ENCODE measurements at regions not wholly inside any gene's neighbourhood (a gene's known extent, or its start where the extent isn't known, plus 50 kb on each side); places are given as distances from the start of the nearest gene placed in this dataset.

- H3K4me3 Mint-ChIP-seq: no peak overlapping the region
- POLR2A ChIA-PET: no interaction called here
- no peaks in the 10 kb centered on the region for H3K9me3 Mint-ChIP-seq
- no peak overlapping the region for H3K27ac Mint-ChIP-seq
- H3K4me1 Mint-ChIP-seq: no peaks in the 10 kb centered on the region
- no peaks in the 10 kb centered on the region for H3K27me3 Mint-ChIP-seq
- CTCF ChIA-PET: no interaction called here
- DNase-seq: no peak
- no peaks in the 10 kb centered on the region for H3K36me3 Mint-ChIP-seq (ENCODE audit: low read depth)
These were observed 217.5 kb downstream of the VEGFC start for GRCh38 chr4:176575141-176575730.

GRCh38 chr4:176579226-176579625, 213.5 kb downstream of the VEGFC start:
- Mint-ChIP-seq H3K9me3 (no peaks in the 10 kb centered on the region), H3K4me3 (no peak overlapping the region)
- CTCF ChIA-PET: no interaction called here

GRCh38 chr4:176583278-176583677, 209.4 kb downstream of the VEGFC start:
- Mint-ChIP-seq H3K27ac (no peak overlapping the region), H3K4me3 (no peak overlapping the region), H3K27me3 (no peaks in the 10 kb centered on the region), H3K9me3 (no peaks in the 10 kb centered on the region), H3K36me3 (ENCODE audit: low read depth) (no peaks in the 10 kb centered on the region), H3K4me1 (no peaks in the 10 kb centered on the region)
- no peak for DNase-seq
- ChIA-PET CTCF (no interaction called here), POLR2A (no interaction called here)

More at GRCh38 chr4:176579226-176579625, 213.5 kb downstream of the VEGFC start:
- POLR2A ChIA-PET: no interaction called here
- Mint-ChIP-seq H3K36me3 (ENCODE audit: low read depth) (no peaks in the 10 kb centered on the region), H3K27me3 (no peaks in the 10 kb centered on the region), H3K27ac (no peak overlapping the region), H3K4me1 (no peaks in the 10 kb centered on the region)
- DNase-seq: no peak

- no peak overlapping the region for H3K27ac Mint-ChIP-seq
- CTCF ChIA-PET: no interaction called here
- H3K27me3 Mint-ChIP-seq: no peaks in the 10 kb centered on the region
- no peak overlapping the region for H3K4me3 Mint-ChIP-seq
- H3K9me3 Mint-ChIP-seq: no peaks in the 10 kb centered on the region
- no peaks in the 10 kb centered on the region for H3K36me3 Mint-ChIP-seq (ENCODE audit: low read depth)
- H3K4me1 Mint-ChIP-seq: no peaks in the 10 kb centered on the region
- no peak for DNase-seq
- POLR2A ChIA-PET: no interaction called here
These were observed 208.6 kb downstream of the VEGFC start for GRCh38 chr4:176584031-176584606.

- ChIA-PET POLR2A (no interaction called here), CTCF (no interaction called here)
- no peaks in the 10 kb centered on the region for H3K9me3 Mint-ChIP-seq
- DNase-seq: no peak
- no peaks in the 10 kb centered on the region for H3K27me3 Mint-ChIP-seq
- no peaks in the 10 kb centered on the region for H3K36me3 Mint-ChIP-seq (ENCODE audit: low read depth)
- no peak overlapping the region for H3K4me3 Mint-ChIP-seq
- H3K27ac Mint-ChIP-seq: no peak overlapping the region
- H3K4me1 Mint-ChIP-seq: no peaks in the 10 kb centered on the region
These were observed 204.8 kb downstream of the VEGFC start for GRCh38 chr4:176587920-176588319.

- no peak for DNase-seq
- H3K27ac Mint-ChIP-seq: no peak overlapping the region
- no peak overlapping the region for H3K4me3 Mint-ChIP-seq
- ChIA-PET CTCF (no interaction called here), POLR2A (no interaction called here)
- no peaks in the 10 kb centered on the region for H3K4me1 Mint-ChIP-seq
- no peaks in the 10 kb centered on the region for H3K27me3 Mint-ChIP-seq
- H3K9me3 Mint-ChIP-seq: no peaks in the 10 kb centered on the region
- H3K36me3 Mint-ChIP-seq (ENCODE audit: low read depth): no peaks in the 10 kb centered on the region
These were observed 204.3 kb downstream of the VEGFC start for GRCh38 chr4:176588436-176588835.

GRCh38 chr4:176592976-176593670, 199.6 kb downstream of the VEGFC start:
- DNase-seq: no peak
- no peaks in the 10 kb centered on the region for H3K4me1 Mint-ChIP-seq
- no peak overlapping the region for H3K4me3 Mint-ChIP-seq
- no peak overlapping the region for H3K27ac Mint-ChIP-seq
- CTCF ChIA-PET: no interaction called here
- H3K36me3 Mint-ChIP-seq (ENCODE audit: low read depth): no peaks in the 10 kb centered on the region
- POLR2A ChIA-PET: no interaction called here
- no peaks in the 10 kb centered on the region for H3K27me3 Mint-ChIP-seq
- no peaks in the 10 kb centered on the region for H3K9me3 Mint-ChIP-seq

- no peak overlapping the region for H3K4me3 Mint-ChIP-seq
- DNase-seq: no peak
- no peaks in the 10 kb centered on the region for H3K27me3 Mint-ChIP-seq
- ChIA-PET CTCF (no interaction called here), POLR2A (no interaction called here)
- no peaks in the 10 kb centered on the region for H3K36me3 Mint-ChIP-seq (ENCODE audit: low read depth)
- no peak overlapping the region for H3K27ac Mint-ChIP-seq
- H3K4me1 Mint-ChIP-seq: no peaks in the 10 kb centered on the region
- H3K9me3 Mint-ChIP-seq: no peaks in the 10 kb centered on the region
These were observed 198.8 kb downstream of the VEGFC start for GRCh38 chr4:176593943-176594342.

GRCh38 chr4:176595257-176595656, 197.5 kb downstream of the VEGFC start:
- H3K36me3 Mint-ChIP-seq (ENCODE audit: low read depth): no peaks in the 10 kb centered on the region
- no peak overlapping the region for H3K4me3 Mint-ChIP-seq
- ChIA-PET CTCF (no interaction called here), POLR2A (no interaction called here)
- H3K27me3 Mint-ChIP-seq: no peaks in the 10 kb centered on the region
- DNase-seq: no peak
- H3K9me3 Mint-ChIP-seq: no peaks in the 10 kb centered on the region
- no peak overlapping the region for H3K27ac Mint-ChIP-seq
- H3K4me1 Mint-ChIP-seq: no peaks in the 10 kb centered on the region

GRCh38 chr4:176601124-176601523, 191.6 kb downstream of the VEGFC start:
- no peak for DNase-seq
- Mint-ChIP-seq H3K9me3 (no peaks in the 10 kb centered on the region), H3K4me3 (no peak overlapping the region), H3K27ac (no peak overlapping the region), H3K36me3 (ENCODE audit: low read depth) (no peaks in the 10 kb centered on the region), H3K4me1 (no peaks in the 10 kb centered on the region), H3K27me3 (no peaks in the 10 kb centered on the region)
- ChIA-PET POLR2A (no interaction called here), CTCF (no interaction called here)

GRCh38 chr4:176607807-176608206, 184.9 kb downstream of the VEGFC start:
- Mint-ChIP-seq H3K27me3 (no peaks in the 10 kb centered on the region), H3K9me3 (no peaks in the 10 kb centered on the region), H3K36me3 (ENCODE audit: low read depth) (no peaks in the 10 kb centered on the region), H3K27ac (no peak overlapping the region), H3K4me1 (no peaks in the 10 kb centered on the region), H3K4me3 (no peak overlapping the region)
- CTCF ChIA-PET: no interaction called here
- no peak for DNase-seq
- POLR2A ChIA-PET: no interaction called here

- no peaks in the 10 kb centered on the region for H3K27me3 Mint-ChIP-seq
- no peak for DNase-seq
- CTCF ChIA-PET: no interaction called here
- H3K36me3 Mint-ChIP-seq (ENCODE audit: low read depth): no peaks in the 10 kb centered on the region
- no peaks in the 10 kb centered on the region for H3K9me3 Mint-ChIP-seq
- H3K4me3 Mint-ChIP-seq: no peak overlapping the region
- no peaks in the 10 kb centered on the region for H3K4me1 Mint-ChIP-seq
- POLR2A ChIA-PET: no interaction called here
- H3K27ac Mint-ChIP-seq: no peak overlapping the region
These were observed 184.4 kb downstream of the VEGFC start for GRCh38 chr4:176608346-176608745.

- DNase-seq: no peak
- ChIA-PET CTCF (no interaction called here), POLR2A (no interaction called here)
- H3K27me3 Mint-ChIP-seq: no peaks in the 10 kb centered on the region
- H3K4me1 Mint-ChIP-seq: no peaks in the 10 kb centered on the region
- H3K4me3 Mint-ChIP-seq: no peak overlapping the region
- no peak overlapping the region for H3K27ac Mint-ChIP-seq
- H3K9me3 Mint-ChIP-seq: no peaks in the 10 kb centered on the region
- no peaks in the 10 kb centered on the region for H3K36me3 Mint-ChIP-seq (ENCODE audit: low read depth)
These were observed 182.1 kb downstream of the VEGFC start for GRCh38 chr4:176610594-176610993.

- H3K4me3 Mint-ChIP-seq: no peak overlapping the region
- H3K27me3 Mint-ChIP-seq: no peaks in the 10 kb centered on the region
- no peaks in the 10 kb centered on the region for H3K4me1 Mint-ChIP-seq
- no peaks in the 10 kb centered on the region for H3K36me3 Mint-ChIP-seq (ENCODE audit: low read depth)
- ChIA-PET CTCF (no interaction called here), POLR2A (no interaction called here)
- H3K27ac Mint-ChIP-seq: no peak overlapping the region
- no peak for DNase-seq
- no peaks in the 10 kb centered on the region for H3K9me3 Mint-ChIP-seq
These were observed 181.3 kb downstream of the VEGFC start for GRCh38 chr4:176611381-176611780.

All from activated CD4-positive, alpha-beta T cell treated with anti-CD3 and anti-CD28 coated beads, Interleukin-2, amount 10 ng/mL, durations not matched to agents 7 days and 5 days (primary cell).